SU-DHL-6 (cell line): ENCODE measurements at regions not wholly inside any gene's neighbourhood (a gene's known extent, or its start where the extent isn't known, plus 50 kb on each side); places are given as distances from the start of the nearest gene placed in this dataset.

Experiments
- H2AFZ ChIP-seq: fragments of 200-600 bp; sonication (generic); 2 replicates; pipeline ENCODE4 v1.6.1; 2014; ENCODE audit warnings: low read depth, mild to moderate bottlenecking, moderate library complexity, mixed read lengths, antibody characterized with exemption, low read length; ENCODE audit not compliant: severe bottlenecking
- H3F3A ChIP-seq: fragments of 200-600 bp; shearing (Covaris generic); 2 replicates; pipeline ENCODE4 v1.6.0; 2016; ENCODE audit warnings: antibody characterized with exemption, mild to moderate bottlenecking; ENCODE audit not compliant: insufficient read depth
- H3K27ac ChIP-seq: fragments of 200-600 bp; sonication (generic); 2 replicates; pipeline ENCODE4 v1.5.1; 2016; ENCODE audit warnings: low read depth, mild to moderate bottlenecking, low read length, moderate library complexity, mixed read lengths
- H3K27me3 ChIP-seq: fragments of 200-600 bp; sonication (generic), shearing (Covaris generic); 2 replicates; pipeline ENCODE4 v1.6.0; 2014; ENCODE audit warnings: mild to moderate bottlenecking, low read length
- H3K36me3 ChIP-seq: fragments of 200-600 bp; sonication (generic); 2 replicates; pipeline ENCODE4 v1.6.1; 2014; ENCODE audit warnings: mild to moderate bottlenecking, low read length, mixed read lengths
- H3K4me2 ChIP-seq: fragments of 300-600, 200-600 bp; shearing (Covaris generic), sonication (generic); 2 replicates; pipeline ENCODE4 v1.6.0; 2014; ENCODE audit warnings: low read length, low read depth, mild to moderate bottlenecking; ENCODE audit not compliant: poor library complexity, severe bottlenecking
- H3K4me3 ChIP-seq: fragments of 200-600 bp; sonication (generic); 2 replicates; pipeline ENCODE4 v1.5.1; 2014; ENCODE audit warnings: antibody characterized with exemption, low read length, mild to moderate bottlenecking, mixed read lengths; ENCODE audit not compliant: insufficient read depth, poor library complexity, severe bottlenecking
- H3K79me2 ChIP-seq: fragments of 200-600 bp; sonication (generic); 2 replicates; pipeline ENCODE4 v1.6.1; 2014; ENCODE audit warnings: mild to moderate bottlenecking, low read length, moderate library complexity; ENCODE audit not compliant: insufficient read depth
- H3K9ac ChIP-seq: fragments of 200-600 bp; sonication (generic); 2 replicates; pipeline ENCODE4 v1.7.0; 2014; ENCODE audit warnings: mild to moderate bottlenecking, low read length
- H3K9me2 ChIP-seq: fragments of 200-600 bp; sonication (generic); replicated peaks from 2 replicates; pipeline ENCODE4 v1.6.1; 2014; ENCODE audit warnings: low read length; ENCODE audit not compliant: insufficient read depth
- H3K9me3 ChIP-seq: fragments of 200-600 bp; sonication (generic); 2 replicates; pipeline ENCODE4 v1.6.1; 2014; ENCODE audit warnings: low read length, mixed read lengths; ENCODE audit not compliant: insufficient read depth
- H4K20me1 ChIP-seq: fragments of 200-600 bp; sonication (generic); 2 replicates; pipeline ENCODE4 v1.6.1; 2014; ENCODE audit warnings: low read depth, mild to moderate bottlenecking, antibody characterized with exemption, low read length, moderate library complexity, mixed read lengths
- EZH2phosphoT487 ChIP-seq: fragments of 200-600 bp; sonication (generic), shearing (Covaris generic); conservative IDR thresholded peaks from 2 replicates; pipeline ENCODE4 v1.6.1; 2018; ENCODE audit warnings: mild to moderate bottlenecking, antibody characterized with exemption, low read length, moderate library complexity, mixed read lengths
- TF ChIP-seq, protein P1 (sequence below): fragments of 200-600 bp; sonication (generic); IDR thresholded peaks from one replicate; pipeline ENCODE4 v1.5.1; 2017; ENCODE audit warnings: antibody characterized with exemption, mild to moderate bottlenecking, low read length, moderate library complexity; ENCODE audit not compliant: insufficient read depth, poor library complexity, severe bottlenecking

DNA sequence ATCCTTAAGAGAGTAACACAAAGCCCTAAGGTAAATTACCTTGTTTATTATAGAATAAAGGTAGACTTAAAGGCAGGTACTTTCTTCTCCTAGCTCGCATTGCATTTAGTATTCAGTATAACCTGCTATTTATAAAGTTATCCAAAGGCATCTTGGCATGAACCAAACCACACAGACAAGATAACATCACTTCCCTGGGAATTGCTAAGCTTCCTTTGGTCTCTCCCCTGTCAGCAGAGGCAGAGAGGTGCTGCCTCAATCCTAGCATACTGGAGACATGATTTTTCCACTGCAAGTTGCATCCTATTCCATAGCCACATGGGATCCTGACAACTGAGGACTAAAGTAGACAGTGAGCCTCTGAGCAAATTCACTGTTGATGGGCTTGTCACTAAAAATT is 101.7 kb upstream of the IL6 start:
- H3K4me2 ChIP-seq: no peak overlapping the region
- TF ChIP-seq, protein P1, sequence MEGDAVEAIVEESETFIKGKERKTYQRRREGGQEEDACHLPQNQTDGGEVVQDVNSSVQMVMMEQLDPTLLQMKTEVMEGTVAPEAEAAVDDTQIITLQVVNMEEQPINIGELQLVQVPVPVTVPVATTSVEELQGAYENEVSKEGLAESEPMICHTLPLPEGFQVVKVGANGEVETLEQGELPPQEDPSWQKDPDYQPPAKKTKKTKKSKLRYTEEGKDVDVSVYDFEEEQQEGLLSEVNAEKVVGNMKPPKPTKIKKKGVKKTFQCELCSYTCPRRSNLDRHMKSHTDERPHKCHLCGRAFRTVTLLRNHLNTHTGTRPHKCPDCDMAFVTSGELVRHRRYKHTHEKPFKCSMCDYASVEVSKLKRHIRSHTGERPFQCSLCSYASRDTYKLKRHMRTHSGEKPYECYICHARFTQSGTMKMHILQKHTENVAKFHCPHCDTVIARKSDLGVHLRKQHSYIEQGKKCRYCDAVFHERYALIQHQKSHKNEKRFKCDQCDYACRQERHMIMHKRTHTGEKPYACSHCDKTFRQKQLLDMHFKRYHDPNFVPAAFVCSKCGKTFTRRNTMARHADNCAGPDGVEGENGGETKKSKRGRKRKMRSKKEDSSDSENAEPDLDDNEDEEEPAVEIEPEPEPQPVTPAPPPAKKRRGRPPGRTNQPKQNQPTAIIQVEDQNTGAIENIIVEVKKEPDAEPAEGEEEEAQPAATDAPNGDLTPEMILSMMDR: no peak
- no peak for TF ChIP-seq EZH2phosphoT487

DNA sequence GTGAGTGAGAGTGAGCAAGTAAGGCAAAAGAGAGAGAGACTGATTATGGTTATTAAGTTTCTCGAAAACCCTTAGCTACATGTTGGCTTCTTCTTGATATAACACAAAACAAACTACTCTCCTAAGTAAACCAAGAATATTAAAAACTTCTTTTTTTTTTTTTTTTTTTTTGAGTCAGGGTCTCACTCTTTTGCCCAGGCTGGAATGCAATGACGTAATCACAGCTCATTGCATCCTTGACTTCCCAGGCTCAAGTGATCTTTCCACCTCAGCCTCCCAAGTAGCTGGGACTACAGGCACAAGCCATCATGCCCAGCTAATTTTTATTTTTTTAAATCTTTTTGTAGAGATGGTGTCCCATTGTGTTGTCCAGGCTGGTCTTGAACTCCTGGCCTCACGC is 102.2 kb upstream of the IL6 start:
- Histone ChIP-seq H3K4me2 (no peak overlapping the region), H3K27ac (no peak overlapping the region), H3F3A (no peaks in the 10 kb centered on the region), H4K20me1 (no peaks in the 10 kb centered on the region), H2AFZ (no peak overlapping the region), H3K9ac (no peak overlapping the region), H3K36me3 (no peaks in the 10 kb centered on the region), H3K9me3 (no peaks in the 10 kb centered on the region), H3K79me2 (no peaks in the 10 kb centered on the region), H3K4me3 (no peak overlapping the region), H3K27me3 (no peaks in the 10 kb centered on the region), H3K9me2 (no peaks in the 10 kb centered on the region)
- TF ChIP-seq, protein P1: no peak
- no peak for TF ChIP-seq EZH2phosphoT487

More for the DNA sequence above, 101.7 kb upstream of the IL6 start:
- H3K9ac ChIP-seq: no peak overlapping the region
- no peaks in the 10 kb centered on the region for H3F3A ChIP-seq
- H3K27ac ChIP-seq: no peak overlapping the region
- H3K79me2 ChIP-seq: no peaks in the 10 kb centered on the region
- no peaks in the 10 kb centered on the region for H3K9me3 ChIP-seq
- no peaks in the 10 kb centered on the region for H3K9me2 ChIP-seq
- no peaks in the 10 kb centered on the region for H3K27me3 ChIP-seq
- no peaks in the 10 kb centered on the region for H3K36me3 ChIP-seq
- no peak overlapping the region for H3K4me3 ChIP-seq
- H2AFZ ChIP-seq: no peak overlapping the region
- H4K20me1 ChIP-seq: no peaks in the 10 kb centered on the region

DNA sequence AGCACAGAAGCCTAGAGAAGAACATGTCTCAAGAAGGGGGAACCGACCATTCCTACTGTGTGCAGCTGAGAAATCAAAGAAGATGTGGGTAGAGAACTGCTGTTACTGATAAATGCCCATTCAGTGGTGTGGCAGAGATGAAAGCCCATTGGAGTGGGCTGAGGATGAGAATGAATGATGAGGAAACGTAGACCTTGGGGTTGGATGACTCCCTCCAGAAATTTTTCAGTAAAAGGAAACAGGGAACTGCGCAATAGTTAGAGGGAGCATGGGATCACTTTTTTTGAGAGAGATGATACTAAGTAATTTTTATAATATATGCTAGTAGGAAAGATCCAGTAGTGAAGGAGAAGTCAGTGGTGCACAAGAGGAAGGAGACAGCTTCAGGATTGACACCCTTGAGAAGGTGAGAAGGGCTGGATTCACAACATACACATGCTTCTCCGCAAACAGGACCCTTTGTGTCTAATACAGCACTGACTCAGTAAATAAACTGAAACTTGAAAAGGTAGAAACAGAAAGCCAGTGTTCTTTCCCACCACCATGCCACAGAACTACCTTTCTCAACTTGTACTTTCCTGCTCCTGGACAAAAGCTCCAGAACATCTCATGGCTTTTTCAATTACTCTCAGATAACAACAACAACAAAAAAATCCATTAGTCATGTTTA is 104.7 kb upstream of the IL6 start:
- Histone ChIP-seq H3K36me3 (peaks cover 4% of the 10 kb centered on the region; the same call in 1 of the 2 replicates), H3K27me3 (no peaks in the 10 kb centered on the region), H3K79me2 (no peaks in the 10 kb centered on the region), H3K4me2 (no peak overlapping the region), H4K20me1 (no peaks in the 10 kb centered on the region), H2AFZ (no peak overlapping the region), H3F3A (no peaks in the 10 kb centered on the region), H3K9me2 (no peaks in the 10 kb centered on the region), H3K4me3 (no peak overlapping the region), H3K9me3 (peaks cover 12% of the 10 kb centered on the region; the same call in 1 of the 2 replicates), H3K27ac (no peak overlapping the region), H3K9ac (no peak overlapping the region)
- no peak for TF ChIP-seq EZH2phosphoT487
- TF ChIP-seq, protein P1: no peak
